ENCODE measurements at regions not wholly inside any gene's neighbourhood (a gene's known extent, or its start where the extent isn't known, plus 50 kb on each side); places are given as distances from the start of the nearest gene placed in this dataset.
"Not testable (repeated sequence)": the region's sequence is repeated elsewhere in the genome, so short reads cannot be mapped to it uniquely, and the experiment has no call there.

DNA sequence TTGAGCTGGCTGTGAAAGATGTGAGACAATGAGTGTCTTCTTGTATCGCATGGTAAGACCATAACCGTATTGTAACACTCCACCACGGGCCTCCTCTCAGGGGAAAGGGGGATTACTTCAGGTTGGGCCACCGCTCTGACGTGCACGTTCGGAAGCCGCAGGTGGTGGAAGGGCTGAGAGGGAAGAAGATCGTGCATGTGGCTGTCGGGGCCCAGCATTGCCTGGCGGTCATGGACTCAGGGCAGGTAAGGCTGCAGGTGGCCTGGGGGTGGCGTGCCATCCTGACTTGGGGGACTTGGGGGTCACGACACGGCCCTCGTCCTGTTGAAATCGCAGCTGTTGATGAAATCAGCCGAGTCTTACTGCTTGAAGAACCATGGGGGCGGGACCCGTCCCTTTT, 87.3 kb upstream of the FAN1 start:
- TF ChIP-seq POLR2A (IDR thresholded peaks at IDR 0.05; ENCODE audit: low read depth, low read length) = no peak
- no peak for FAIRE-seq
- DNase-seq (ENCODE audit: insufficient read length, low spot score) = no peak

- not testable (repeated sequence) for DNase-seq (ENCODE audit: insufficient read length, low spot score); FAIRE-seq
Observed at GRCh38 chr15:30823068-30823813, 80.5 kb upstream of the FAN1 start.

GRCh38 chr15:30824518-30825195, 79.1 kb upstream of the FAN1 start:
- TF ChIP-seq POLR2A (IDR thresholded peaks at IDR 0.05; ENCODE audit: low read depth, low read length) = no peak
- DNase-seq (ENCODE audit: insufficient read length, low spot score) = no peak
- FAIRE-seq = no peak

DNA sequence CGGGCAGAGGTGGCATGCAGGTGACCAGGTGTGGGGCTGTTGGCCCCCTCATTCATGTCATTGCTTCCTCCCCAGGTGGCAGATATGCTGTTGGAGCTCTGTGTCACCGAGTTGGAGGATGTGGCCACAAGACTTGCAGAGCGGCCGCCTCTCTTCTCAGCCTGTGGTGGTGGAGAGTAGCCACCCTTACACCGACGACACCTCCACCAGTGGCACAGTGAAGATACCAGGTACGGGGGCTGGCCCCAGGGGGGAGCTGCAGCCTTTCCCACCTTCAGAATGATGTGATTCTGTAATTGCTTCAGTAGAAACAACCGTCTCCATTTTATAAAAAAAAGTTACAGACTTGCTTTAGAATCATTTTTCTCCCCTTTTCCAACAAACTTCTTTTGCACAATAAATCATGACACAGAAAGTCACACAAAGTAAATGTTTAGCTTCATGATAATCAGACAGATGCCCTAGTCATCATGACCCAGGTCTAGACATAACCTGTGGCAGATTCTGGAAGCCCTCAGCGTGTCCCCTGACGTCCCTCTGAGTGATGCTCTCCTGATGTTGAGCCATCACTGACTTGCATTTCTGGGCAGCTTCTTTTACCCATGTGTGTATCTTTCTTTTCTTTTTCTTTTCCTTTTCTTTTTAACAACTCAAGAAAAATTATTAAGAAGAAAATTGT, 76.0 kb upstream of the FAN1 start:
- DNase-seq (ENCODE audit: insufficient read length, low spot score) = no peak
- TF ChIP-seq POLR2A (IDR thresholded peaks at IDR 0.05; ENCODE audit: low read depth, low read length) = no peak
- no peak for FAIRE-seq

DNA sequence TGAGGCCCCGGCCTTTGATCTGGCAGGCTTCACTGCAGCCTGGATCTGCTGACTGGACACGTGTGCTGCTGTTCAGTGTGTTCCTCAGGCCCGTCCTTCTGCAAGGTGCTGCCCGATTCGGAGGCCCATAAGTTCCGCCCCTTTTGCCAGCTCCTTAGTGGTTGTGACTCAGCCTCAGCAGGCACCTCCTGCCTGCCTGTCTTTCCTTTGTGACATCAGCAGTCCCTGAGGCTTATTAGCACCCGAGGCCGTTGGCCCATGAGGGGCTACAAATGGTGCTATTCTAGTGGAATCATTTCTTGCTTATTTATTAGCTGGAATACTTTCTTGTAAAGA, 75.4 kb upstream of the FAN1 start:
- DNase-seq (ENCODE audit: insufficient read length, low spot score) (peak; percentile 15), FAIRE-seq (peak; percentile 99)

GRCh38 chr15:30830961-30831360, 72.8 kb upstream of the FAN1 start:
- DNase-seq (ENCODE audit: insufficient read length, low spot score) = no peak
- FAIRE-seq = no peak
- TF ChIP-seq POLR2A (IDR thresholded peaks at IDR 0.05; ENCODE audit: low read depth, low read length) = no peak

GRCh38 chr15:30833379-30833778, 70.3 kb upstream of the FAN1 start:
- not testable (repeated sequence) for FAIRE-seq; DNase-seq (ENCODE audit: insufficient read length, low spot score)

DNA sequence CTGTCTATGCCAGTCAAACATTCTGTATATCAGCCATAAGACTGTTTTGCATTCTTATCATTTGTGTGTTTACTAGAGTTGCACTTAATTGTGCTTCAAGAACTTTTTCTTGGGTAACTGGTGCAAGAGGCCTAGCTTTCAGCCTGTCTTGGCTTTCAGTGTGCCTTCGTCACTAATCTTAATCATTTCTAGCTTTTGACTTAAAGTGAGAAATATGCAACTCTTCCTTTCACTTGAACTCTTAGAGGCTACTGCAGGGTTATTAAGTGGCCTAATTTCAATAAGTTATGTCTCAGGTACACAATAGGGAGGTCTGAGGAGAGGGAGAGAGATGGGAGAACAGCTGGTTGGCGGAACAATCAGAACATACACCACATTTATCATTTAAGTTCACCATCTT, 62.1 kb upstream of the FAN1 start:
- DNase-seq (ENCODE audit: insufficient read length, low spot score); FAIRE-seq: not testable (repeated sequence)

DNA sequence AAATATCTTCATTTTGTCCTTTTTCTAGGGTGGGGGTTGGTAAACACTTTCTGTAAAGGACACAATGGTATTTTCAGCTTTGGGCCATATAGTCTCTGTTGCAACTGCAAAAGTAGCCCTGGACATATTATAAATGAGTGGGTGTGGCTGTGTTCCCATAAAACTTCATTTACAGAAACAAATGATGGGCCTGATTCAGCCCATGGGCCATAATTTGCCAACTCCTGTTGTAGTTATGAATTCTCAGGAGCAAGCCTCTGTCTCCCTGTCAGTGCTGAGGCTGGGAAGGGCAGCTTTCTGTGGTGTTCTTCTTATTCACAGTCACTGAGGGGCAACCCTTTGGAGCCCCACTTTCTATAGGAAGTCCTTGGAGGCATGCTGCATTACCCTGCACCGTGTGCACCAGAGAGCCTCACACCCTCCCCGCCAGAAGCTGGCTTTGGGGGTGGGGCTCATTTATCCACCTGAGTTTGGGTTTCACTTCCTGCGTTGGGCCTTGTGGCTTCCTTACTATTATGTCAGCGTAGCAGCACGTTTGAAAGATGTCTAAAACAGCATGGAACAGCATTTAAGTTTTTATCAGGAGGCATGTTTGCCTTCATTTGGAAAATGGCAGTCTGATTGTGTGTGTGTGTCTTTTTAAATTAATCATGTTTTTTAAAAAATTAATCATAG, 60.8 kb upstream of the FAN1 start:
- FAIRE-seq = not testable (repeated sequence)

GRCh38 chr15:30845536-30845935, 58.2 kb upstream of the FAN1 start:
- DNase-seq (ENCODE audit: insufficient read length, low spot score); FAIRE-seq: not testable (repeated sequence)

More for the DNA sequence above, 60.8 kb upstream of the FAN1 start:
- not testable (repeated sequence) for DNase-seq (ENCODE audit: insufficient read length, low spot score)

All from H54 (cell line).